GM12878 (cell line): ENCODE measurements at regions not wholly inside any gene's neighbourhood (a gene's known extent, or its start where the extent isn't known, plus 50 kb on each side); places are given as distances from the start of the nearest gene placed in this dataset.

Experiments used
- ATAC-seq: fragments of 200-7000 bp; cut with Tn5 transposase; 3 replicates; pipeline ENCODE4 v1.9.1; 2020; ENCODE audit warnings: mild to moderate bottlenecking, moderate library complexity
- BruUV-seq: library from RNA; stranded (reverse); fragments of 400-500 nt; replicated peaks from 2 replicates; lab custom pipeline; 2021; lab: Mats Ljungman, UMichigan
- CTCF ChIA-PET: fragments of 300-600 bp; sonication (Branson Sonifier 250); formaldehyde crosslinking; extraction: SDS; loops from one replicate; lab custom pipeline; 2021; ENCODE audit warnings: inconsistent platforms; lab: Yijun Ruan, JAX
- POLR2A ChIA-PET: fragments of 350-600 bp; formaldehyde crosslinking; extraction: SDS; loops from one replicate; lab custom pipeline; 2021; ENCODE audit warnings: inconsistent platforms; lab: Charles Lee
- RAD21 ChIA-PET: fragments of 300-600 bp; sonication (Branson Sonifier 250); formaldehyde crosslinking; loops from one replicate; lab custom pipeline; 2023; ENCODE audit warnings: antibody characterized with exemption; ENCODE audit not compliant: unreplicated experiment; lab: Charles Lee
- SMC1A ChIA-PET: fragments of 300-600 bp; sonication (Branson Sonifier 250); formaldehyde crosslinking; loops from one replicate; lab custom pipeline; 2023; ENCODE audit not compliant: unreplicated experiment, uncharacterized antibody; lab: Charles Lee
- DNase-seq: peaks from one replicate; pipeline ENCODE4 v3.0.0-alpha.2; 2011; ENCODE audit warnings: low read depth, low spot score
- FAIRE-seq: peaks from 3 replicates; lab custom pipeline; 2011; peaks lifted over from hg19 to GRCh38; lab: Jason Lieb, UNC
- H2AFZ ChIP-seq: 2 replicates; pipeline ENCODE4 v1.6.0; 2011; ENCODE audit warnings: low read depth, low read length, control low read depth; ENCODE audit not compliant: control insufficient read depth
- H3K27ac ChIP-seq: 2 replicates; pipeline ENCODE4 v1.5.1; 2011; ENCODE audit warnings: control low read depth; ENCODE audit not compliant: control insufficient read depth, insufficient read depth
- H3K27me3 ChIP-seq, 2 experiments: replicated peaks in 1 of 2; 2 replicates each; pipeline versions ENCODE4 v1.6.0 to v1.6.1; 2011; ENCODE audit warnings: low read length in 1 of 2; ENCODE audit not compliant: control insufficient read depth in 2 of 2, insufficient read depth in 2 of 2
- H3K36me3 ChIP-seq, 2 experiments: 2 replicates each; pipeline ENCODE4 v1.5.1; 2011; ENCODE audit warnings: low read length in 1 of 2; ENCODE audit not compliant: control insufficient read depth in 2 of 2, insufficient read depth in 2 of 2
- H3K4me1 ChIP-seq: 2 replicates; pipeline ENCODE4 v1.6.1; 2011; ENCODE audit warnings: mild to moderate bottlenecking, low read length, moderate library complexity, mixed read lengths; ENCODE audit not compliant: control insufficient read depth, insufficient read depth
- H3K4me2 ChIP-seq: 2 replicates; pipeline ENCODE4 v1.6.0; 2011; ENCODE audit warnings: control low read depth; ENCODE audit not compliant: control insufficient read depth, insufficient read depth
- H3K4me3 ChIP-seq: fragments of 200-600 bp; sonication (generic); 2 replicates; pipeline ENCODE4 v1.5.1; 2016
- H3K79me2 ChIP-seq: 2 replicates; pipeline ENCODE4 v1.6.0; 2011; ENCODE audit warnings: low read length; ENCODE audit not compliant: control insufficient read depth, insufficient read depth
- H3K9ac ChIP-seq: 2 replicates; pipeline ENCODE4 v1.8.0; 2011; ENCODE audit warnings: low read length, control low read depth, mixed read lengths; ENCODE audit not compliant: control insufficient read depth, insufficient read depth
- H3K9me3 ChIP-seq: replicated peaks from 3 replicates; pipeline ENCODE4 v1.5.1; 2011; ENCODE audit warnings: mild to moderate bottlenecking, low read length; ENCODE audit not compliant: control insufficient read depth, insufficient read depth
- H4K20me1 ChIP-seq: 2 replicates; pipeline ENCODE4 v1.6.0; 2011; ENCODE audit not compliant: control insufficient read depth, insufficient read depth
- BCL11A ChIP-seq: IDR thresholded peaks from 2 replicates; pipeline ENCODE4 v1.6.1; 2011; ENCODE audit warnings: low read depth, low read length
- BRCA1 ChIP-seq: IDR thresholded peaks from 2 replicates; pipeline ENCODE4 v1.6.1; 2011; ENCODE audit warnings: low read depth, low read length, improper control_type of control experiment
- ETV6 ChIP-seq, 2 experiments: fragments of 450-650 bp in 1 of 2; IDR thresholded peaks in 1 of 2; conservative IDR thresholded peaks in 1 of 2; 2 replicates each; pipeline ENCODE4 v1.6.1; 2014; ENCODE audit warnings: antibody characterized with exemption in 1 of 2, borderline replicate concordance in 1 of 2, low read depth in 1 of 2, mild to moderate bottlenecking in 1 of 2, moderate library complexity in 1 of 2
- KAT2A ChIP-seq: conservative IDR thresholded peaks from 2 replicates; pipeline ENCODE4 v1.6.1; 2011; ENCODE audit warnings: low read depth, low read length; ENCODE audit not compliant: control insufficient read depth
- MEF2B ChIP-seq: fragments of 450-650 bp; IDR thresholded peaks from 2 replicates; pipeline ENCODE4 v1.6.1; 2018; ENCODE audit warnings: mild to moderate bottlenecking, moderate library complexity; ENCODE audit not compliant: partially characterized antibody, poor library complexity, severe bottlenecking
- NFYA ChIP-seq: IDR thresholded peaks from 2 replicates; pipeline ENCODE4 v1.6.1; 2011; ENCODE audit warnings: low read depth, mild to moderate bottlenecking, low read length, improper control_type of control experiment, borderline replicate concordance
- RAD51 ChIP-seq: fragments of 450-650 bp; IDR thresholded peaks from 2 replicates; pipeline ENCODE4 v1.6.1; 2016; ENCODE audit warnings: moderate library complexity, mild to moderate bottlenecking, inconsistent platforms
- RUNX3 ChIP-seq: IDR thresholded peaks from 2 replicates; pipeline ENCODE4 v1.6.1; 2012; ENCODE audit warnings: low read length, inconsistent platforms
- SP1 ChIP-seq: IDR thresholded peaks from one replicate; pipeline ENCODE4 v1.6.1; 2011; ENCODE audit warnings: low read depth, low read length
- WRNIP1 ChIP-seq: IDR thresholded peaks from 2 replicates; pipeline ENCODE4 v1.6.1; 2011; ENCODE audit warnings: low read depth, low read length, improper control_type of control experiment, borderline replicate concordance
- WGBS: methylation state at CpG from one replicate; pipeline ENCODE4 v1.1.6; 2016; ENCODE audit warnings: low lambda C conversion rate; ENCODE audit not compliant: insufficient replicate concordance, insufficient coverage; ENCODE audit errors: missing lambda C conversion rate; 5-methylcytosine and 5-hydroxymethylcytosine counted together
- in situ Hi-C: fragments of 300-500 bp; cut with MboI; formaldehyde crosslinking; loops from 9 replicates; pipeline ENCODE4 v1.14.3; 2018; ENCODE audit warnings: mixed read lengths
- intact Hi-C: fragments of 100-400 bp; cut with micrococcal nuclease; formaldehyde crosslinking; loops from one replicate; pipeline ENCODE4 v1.14.2; 2022; ENCODE audit not compliant: unreplicated experiment
- TF ChIP-seq, protein P1 (sequence below): IDR thresholded peaks from 2 replicates; pipeline ENCODE4 v1.6.1; 2011; ENCODE audit warnings: low read depth, mild to moderate bottlenecking, low read length, moderate library complexity, borderline replicate concordance; ENCODE audit errors: extremely low read depth
- TF ChIP-seq, protein P2 (sequence below): fragments of 450-650 bp; IDR thresholded peaks from 2 replicates; pipeline ENCODE4 v1.6.1; 2017; ENCODE audit warnings: mild to moderate bottlenecking, moderate library complexity

DNA sequence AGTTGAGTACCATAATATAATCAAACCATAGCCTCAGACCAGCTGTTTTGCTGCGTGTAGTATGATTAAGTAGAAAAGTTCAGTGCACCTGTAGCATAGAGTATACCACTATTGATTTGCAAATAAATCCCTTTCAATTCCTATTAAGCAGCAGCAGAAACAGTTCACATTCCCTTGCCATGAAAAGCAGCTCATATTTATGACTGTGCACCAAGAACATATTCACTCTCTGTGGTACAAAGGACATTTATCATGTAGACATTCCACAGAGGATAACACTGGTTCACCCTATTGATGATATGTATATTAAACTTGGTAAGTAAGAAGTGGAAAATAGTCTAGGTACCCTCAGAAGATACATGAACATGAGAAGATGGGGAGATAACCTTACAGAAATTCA is 1689.1 kb upstream of the CDH6 start:
- H4K20me1 ChIP-seq = no peaks in the 10 kb centered on the region
- RAD21 ChIA-PET = no interaction called here
- H3K9me3 ChIP-seq = no peaks in the 10 kb centered on the region
- WGBS = 0% methylated on average over 1 of the region's 1 CpG
- no peaks in the 10 kb centered on the region for H3K36me3 ChIP-seq
- no peaks in the 10 kb centered on the region for H3K27me3 ChIP-seq
- POLR2A ChIA-PET = no interaction called here
- H3K27ac ChIP-seq = no peak overlapping the region
- no peak for FAIRE-seq
- CTCF ChIA-PET = no interaction called here
- H3K79me2 ChIP-seq = no peaks in the 10 kb centered on the region
- no peak overlapping the region for H3K4me2 ChIP-seq
- no peak overlapping the region for H2AFZ ChIP-seq
- SMC1A ChIA-PET = no interaction called here
- H3K9ac ChIP-seq = no peak overlapping the region
- intact Hi-C loops (no loop called here), in situ Hi-C loops (no loop called here)
- BruUV-seq = no TSS peak
- DNase-seq = no peak
- no peaks in the 10 kb centered on the region for H3K4me1 ChIP-seq
- no peak for ATAC-seq
- no peak overlapping the region for H3K4me3 ChIP-seq
- TF ChIP-seq, protein P1, sequence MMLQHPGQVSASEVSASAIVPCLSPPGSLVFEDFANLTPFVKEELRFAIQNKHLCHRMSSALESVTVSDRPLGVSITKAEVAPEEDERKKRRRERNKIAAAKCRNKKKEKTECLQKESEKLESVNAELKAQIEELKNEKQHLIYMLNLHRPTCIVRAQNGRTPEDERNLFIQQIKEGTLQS = no peak
- TF ChIP-seq, protein P2, sequence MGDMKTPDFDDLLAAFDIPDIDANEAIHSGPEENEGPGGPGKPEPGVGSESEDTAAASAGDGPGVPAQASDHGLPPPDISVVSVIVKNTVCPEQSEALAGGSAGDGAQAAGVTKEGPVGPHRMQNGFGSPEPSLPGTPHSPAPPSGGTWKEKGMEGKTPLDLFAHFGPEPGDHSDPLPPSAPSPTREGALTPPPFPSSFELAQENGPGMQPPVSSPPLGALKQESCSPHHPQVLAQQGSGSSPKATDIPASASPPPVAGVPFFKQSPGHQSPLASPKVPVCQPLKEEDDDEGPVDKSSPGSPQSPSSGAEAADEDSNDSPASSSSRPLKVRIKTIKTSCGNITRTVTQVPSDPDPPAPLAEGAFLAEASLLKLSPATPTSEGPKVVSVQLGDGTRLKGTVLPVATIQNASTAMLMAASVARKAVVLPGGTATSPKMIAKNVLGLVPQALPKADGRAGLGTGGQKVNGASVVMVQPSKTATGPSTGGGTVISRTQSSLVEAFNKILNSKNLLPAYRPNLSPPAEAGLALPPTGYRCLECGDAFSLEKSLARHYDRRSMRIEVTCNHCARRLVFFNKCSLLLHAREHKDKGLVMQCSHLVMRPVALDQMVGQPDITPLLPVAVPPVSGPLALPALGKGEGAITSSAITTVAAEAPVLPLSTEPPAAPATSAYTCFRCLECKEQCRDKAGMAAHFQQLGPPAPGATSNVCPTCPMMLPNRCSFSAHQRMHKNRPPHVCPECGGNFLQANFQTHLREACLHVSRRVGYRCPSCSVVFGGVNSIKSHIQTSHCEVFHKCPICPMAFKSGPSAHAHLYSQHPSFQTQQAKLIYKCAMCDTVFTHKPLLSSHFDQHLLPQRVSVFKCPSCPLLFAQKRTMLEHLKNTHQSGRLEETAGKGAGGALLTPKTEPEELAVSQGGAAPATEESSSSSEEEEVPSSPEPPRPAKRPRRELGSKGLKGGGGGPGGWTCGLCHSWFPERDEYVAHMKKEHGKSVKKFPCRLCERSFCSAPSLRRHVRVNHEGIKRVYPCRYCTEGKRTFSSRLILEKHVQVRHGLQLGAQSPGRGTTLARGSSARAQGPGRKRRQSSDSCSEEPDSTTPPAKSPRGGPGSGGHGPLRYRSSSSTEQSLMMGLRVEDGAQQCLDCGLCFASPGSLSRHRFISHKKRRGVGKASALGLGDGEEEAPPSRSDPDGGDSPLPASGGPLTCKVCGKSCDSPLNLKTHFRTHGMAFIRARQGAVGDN = no peak
- TF ChIP-seq KAT2A = no peak
- TF ChIP-seq RUNX3 = no peak
- TF ChIP-seq SP1 = no peak
- TF ChIP-seq BCL11A = no peak
- TF ChIP-seq ETV6 (conservative IDR thresholded peaks at IDR 0.05 in 1 of 2, IDR thresholded peaks at IDR 0.05 in 1 of 2; ENCODE audit: borderline replicate concordance in 1 of 2, low read depth in 1 of 2) = no peak
- TF ChIP-seq WRNIP1 = no peak
- TF ChIP-seq BRCA1 = no peak
- no peak for TF ChIP-seq NFYA
- TF ChIP-seq RAD51 = no peak
- TF ChIP-seq MEF2B = no peak
